GM12878 (cell line): ENCODE measurements at regions not wholly inside any gene's neighbourhood (a gene's known extent, or its start where the extent isn't known, plus 50 kb on each side); places are given as distances from the start of the nearest gene placed in this dataset.

ENCODE experiments used
- ATAC-seq: fragments of 200-7000 bp; cut with Tn5 transposase; 3 replicates; pipeline ENCODE4 v1.9.1; 2020; ENCODE audit warnings: mild to moderate bottlenecking, moderate library complexity
- BruUV-seq: library from RNA; stranded (reverse); fragments of 400-500 nt; replicated peaks from 2 replicates; lab custom pipeline; 2021; lab: Mats Ljungman, UMichigan
- CTCF ChIA-PET: fragments of 300-600 bp; sonication (Branson Sonifier 250); formaldehyde crosslinking; extraction: SDS; loops from one replicate; lab custom pipeline; 2021; ENCODE audit warnings: inconsistent platforms; lab: Yijun Ruan, JAX
- POLR2A ChIA-PET: fragments of 350-600 bp; formaldehyde crosslinking; extraction: SDS; loops from one replicate; lab custom pipeline; 2021; ENCODE audit warnings: inconsistent platforms; lab: Charles Lee
- RAD21 ChIA-PET: fragments of 300-600 bp; sonication (Branson Sonifier 250); formaldehyde crosslinking; loops from one replicate; lab custom pipeline; 2023; ENCODE audit warnings: antibody characterized with exemption; ENCODE audit not compliant: unreplicated experiment; lab: Charles Lee
- SMC1A ChIA-PET: fragments of 300-600 bp; sonication (Branson Sonifier 250); formaldehyde crosslinking; loops from one replicate; lab custom pipeline; 2023; ENCODE audit not compliant: unreplicated experiment, uncharacterized antibody; lab: Charles Lee
- DNase-seq: peaks from one replicate; pipeline ENCODE4 v3.0.0-alpha.2; 2011; ENCODE audit warnings: low read depth, low spot score
- FAIRE-seq: peaks from 3 replicates; lab custom pipeline; 2011; peaks lifted over from hg19 to GRCh38; lab: Jason Lieb, UNC
- H2AFZ ChIP-seq: 2 replicates; pipeline ENCODE4 v1.6.0; 2011; ENCODE audit warnings: low read depth, low read length, control low read depth; ENCODE audit not compliant: control insufficient read depth
- H3K27ac ChIP-seq: 2 replicates; pipeline ENCODE4 v1.5.1; 2011; ENCODE audit warnings: control low read depth; ENCODE audit not compliant: control insufficient read depth, insufficient read depth
- H3K27me3 ChIP-seq, 2 experiments: replicated peaks in 1 of 2; 2 replicates each; pipeline versions ENCODE4 v1.6.0 to v1.6.1; 2011; ENCODE audit warnings: low read length in 1 of 2; ENCODE audit not compliant: control insufficient read depth in 2 of 2, insufficient read depth in 2 of 2
- H3K36me3 ChIP-seq, 2 experiments: 2 replicates each; pipeline ENCODE4 v1.5.1; 2011; ENCODE audit warnings: low read length in 1 of 2; ENCODE audit not compliant: control insufficient read depth in 2 of 2, insufficient read depth in 2 of 2
- H3K4me1 ChIP-seq: 2 replicates; pipeline ENCODE4 v1.6.1; 2011; ENCODE audit warnings: mild to moderate bottlenecking, low read length, moderate library complexity, mixed read lengths; ENCODE audit not compliant: control insufficient read depth, insufficient read depth
- H3K4me2 ChIP-seq: 2 replicates; pipeline ENCODE4 v1.6.0; 2011; ENCODE audit warnings: control low read depth; ENCODE audit not compliant: control insufficient read depth, insufficient read depth
- H3K4me3 ChIP-seq: fragments of 200-600 bp; sonication (generic); 2 replicates; pipeline ENCODE4 v1.5.1; 2016
- H3K79me2 ChIP-seq: 2 replicates; pipeline ENCODE4 v1.6.0; 2011; ENCODE audit warnings: low read length; ENCODE audit not compliant: control insufficient read depth, insufficient read depth
- H3K9ac ChIP-seq: 2 replicates; pipeline ENCODE4 v1.8.0; 2011; ENCODE audit warnings: low read length, control low read depth, mixed read lengths; ENCODE audit not compliant: control insufficient read depth, insufficient read depth
- H3K9me3 ChIP-seq: replicated peaks from 3 replicates; pipeline ENCODE4 v1.5.1; 2011; ENCODE audit warnings: mild to moderate bottlenecking, low read length; ENCODE audit not compliant: control insufficient read depth, insufficient read depth
- H4K20me1 ChIP-seq: 2 replicates; pipeline ENCODE4 v1.6.0; 2011; ENCODE audit not compliant: control insufficient read depth, insufficient read depth
- ASH2L ChIP-seq: fragments of 300-600, 200-600 bp; sonication (generic); IDR thresholded peaks from 2 replicates; pipeline ENCODE4 v1.6.1; 2017; ENCODE audit warnings: low read depth, mild to moderate bottlenecking, borderline replicate concordance
- POLR2AphosphoS5 ChIP-seq: IDR thresholded peaks from 2 replicates; pipeline ENCODE4 v1.6.1; 2011; ENCODE audit warnings: mild to moderate bottlenecking, low read length, inconsistent platforms
- RFX5 ChIP-seq: IDR thresholded peaks from 2 replicates; pipeline ENCODE4 v1.6.1; 2011; ENCODE audit warnings: low read depth, low read length, improper control_type of control experiment
- SUPT20H ChIP-seq: IDR thresholded peaks from 2 replicates; pipeline ENCODE4 v1.6.1; 2011; ENCODE audit warnings: low read depth, mild to moderate bottlenecking, low read length, moderate library complexity, borderline replicate concordance; ENCODE audit not compliant: control insufficient read depth
- ZBTB4 ChIP-seq: fragments of 450-650 bp; formaldehyde crosslinking; IDR thresholded peaks from 2 replicates; pipeline ENCODE4 v1.4.0; 2022; ENCODE audit warnings: mild to moderate bottlenecking, moderate library complexity
- ZNF24 ChIP-seq: fragments of 450-650 bp; IDR thresholded peaks from 2 replicates; pipeline ENCODE4 v1.6.1; 2017; ENCODE audit warnings: antibody characterized with exemption, mild to moderate bottlenecking
- ZNF384 ChIP-seq: IDR thresholded peaks from 2 replicates; pipeline ENCODE4 v1.6.1; 2012; ENCODE audit warnings: low read depth, mild to moderate bottlenecking, low read length, improper control_type of control experiment, borderline replicate concordance
- ZNF687 ChIP-seq: fragments of 450-650 bp; IDR thresholded peaks from 2 replicates; pipeline ENCODE4 v1.6.1; 2017; ENCODE audit warnings: mild to moderate bottlenecking, moderate library complexity
- WGBS: methylation state at CpG from one replicate; pipeline ENCODE4 v1.1.6; 2016; ENCODE audit warnings: low lambda C conversion rate; ENCODE audit not compliant: insufficient replicate concordance, insufficient coverage; ENCODE audit errors: missing lambda C conversion rate; 5-methylcytosine and 5-hydroxymethylcytosine counted together
- in situ Hi-C: fragments of 300-500 bp; cut with MboI; formaldehyde crosslinking; loops from 9 replicates; pipeline ENCODE4 v1.14.3; 2018; ENCODE audit warnings: mixed read lengths
- intact Hi-C: fragments of 100-400 bp; cut with micrococcal nuclease; formaldehyde crosslinking; loops from one replicate; pipeline ENCODE4 v1.14.2; 2022; ENCODE audit not compliant: unreplicated experiment
- TF ChIP-seq, protein P1 (sequence below): IDR thresholded peaks from 2 replicates; pipeline ENCODE4 v1.6.1; 2011; ENCODE audit warnings: mild to moderate bottlenecking, low read depth, low read length, moderate library complexity; ENCODE audit not compliant: insufficient replicate concordance

DNA sequence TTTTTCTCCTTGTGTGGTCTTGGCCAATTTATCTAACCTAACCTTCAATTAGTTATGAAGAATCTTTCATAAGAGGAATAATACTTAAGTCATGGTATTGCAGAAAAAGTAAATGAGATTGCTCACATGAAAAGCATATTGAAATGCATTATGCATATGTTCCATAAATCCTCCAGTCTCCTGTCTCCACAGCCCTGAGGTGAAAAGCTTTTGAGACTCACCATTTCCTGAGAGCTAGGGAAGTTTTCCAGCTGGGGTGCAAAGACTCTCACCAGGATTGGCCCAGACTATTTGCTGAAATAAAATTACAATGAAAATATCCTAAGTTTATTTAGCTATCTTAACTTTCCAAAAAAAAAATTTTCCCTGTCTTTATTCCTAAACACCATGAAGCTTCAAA lies 723.8 kb upstream of the FLRT2 start:
- DNase-seq, result no peak
- in situ Hi-C loops (no loop called here), intact Hi-C loops (no loop called here)
- SMC1A ChIA-PET, result interaction anchor here (0.9 kb wide), 1 partner anchor 1853 kb away, joined by 3 read pairs; no protein-coding TSS in a partner anchor
- H3K27me3 ChIP-seq, result no peaks in the 10 kb centered on the region
- CTCF ChIA-PET, result interaction anchor here (1.0 kb wide), 1 partner anchor 8 kb away, joined by 4 read pairs; no protein-coding TSS in a partner anchor
- H3K27ac ChIP-seq, result no peak overlapping the region
- RAD21 ChIA-PET, result no interaction called here
- no TSS peak for BruUV-seq
- H3K9ac ChIP-seq, result no peak overlapping the region
- TF ChIP-seq POLR2AphosphoS5 (no peak), ZNF24 (no peak), ZNF384 (no peak), ASH2L (no peak), SUPT20H (no peak)
- TF ChIP-seq, protein P1, sequence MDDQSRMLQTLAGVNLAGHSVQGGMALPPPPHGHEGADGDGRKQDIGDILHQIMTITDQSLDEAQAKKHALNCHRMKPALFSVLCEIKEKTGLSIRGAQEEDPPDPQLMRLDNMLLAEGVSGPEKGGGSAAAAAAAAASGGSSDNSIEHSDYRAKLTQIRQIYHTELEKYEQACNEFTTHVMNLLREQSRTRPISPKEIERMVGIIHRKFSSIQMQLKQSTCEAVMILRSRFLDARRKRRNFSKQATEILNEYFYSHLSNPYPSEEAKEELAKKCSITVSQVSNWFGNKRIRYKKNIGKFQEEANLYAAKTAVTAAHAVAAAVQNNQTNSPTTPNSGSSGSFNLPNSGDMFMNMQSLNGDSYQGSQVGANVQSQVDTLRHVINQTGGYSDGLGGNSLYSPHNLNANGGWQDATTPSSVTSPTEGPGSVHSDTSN, result no peak
- FAIRE-seq, result no peak
- POLR2A ChIA-PET, result no interaction called here
- no peaks in the 10 kb centered on the region for H3K9me3 ChIP-seq
- H3K36me3 ChIP-seq, result no peaks in the 10 kb centered on the region
- ATAC-seq, result no peak
- no peak overlapping the region for H3K4me2 ChIP-seq
- no peak overlapping the region for H2AFZ ChIP-seq
- H3K4me3 ChIP-seq, result no peak overlapping the region
- no peaks in the 10 kb centered on the region for H3K79me2 ChIP-seq
- H4K20me1 ChIP-seq, result no peaks in the 10 kb centered on the region
- no peaks in the 10 kb centered on the region for H3K4me1 ChIP-seq

GRCh38 chr14:84806622-84807021 lies 723.3 kb upstream of the FLRT2 start:
- H3K4me2 ChIP-seq, result no peak overlapping the region
- H3K4me3 ChIP-seq, result no peak overlapping the region
- no peaks in the 10 kb centered on the region for H3K9me3 ChIP-seq
- no peak overlapping the region for H2AFZ ChIP-seq
- DNase-seq, result no peak
- ChIA-PET POLR2A (no interaction called here), SMC1A (interaction anchor here (0.9 kb wide), 1 partner anchor 1854 kb away, joined by 3 read pairs; no protein-coding TSS in a partner anchor), RAD21 (no interaction called here), CTCF (interaction anchor here (1.0 kb wide), 1 partner anchor 9 kb away, joined by 4 read pairs; no protein-coding TSS in a partner anchor)
- intact Hi-C loops, result no loop called here
- H3K36me3 ChIP-seq, result no peaks in the 10 kb centered on the region
- no peak for FAIRE-seq
- H3K9ac ChIP-seq, result no peak overlapping the region
- WGBS, result 22% methylated on average over 4 of the region's 4 CpGs
- ATAC-seq, result no peak
- BruUV-seq, result no TSS peak
- H4K20me1 ChIP-seq, result no peaks in the 10 kb centered on the region
- H3K4me1 ChIP-seq, result no peaks in the 10 kb centered on the region
- in situ Hi-C loops, result no loop called here
- H3K27ac ChIP-seq, result no peak overlapping the region
- H3K27me3 ChIP-seq, result no peaks in the 10 kb centered on the region
- H3K79me2 ChIP-seq, result no peaks in the 10 kb centered on the region
- no peak for TF ChIP-seq ZNF24
- TF ChIP-seq RFX5, result no peak
- no peak for TF ChIP-seq ZBTB4 (CRISPR knock-in tag)
- TF ChIP-seq ZNF687, result no peak
